GM23338 (cell line): ENCODE measurements at regions not wholly inside any gene's neighbourhood (a gene's known extent, or its start where the extent isn't known, plus 50 kb on each side); places are given as distances from the start of the nearest gene placed in this dataset.

ENCODE experiments used
- ATAC-seq: fragments of 200-7000 bp; cut with Tn5 transposase; 3 replicates; pipeline ENCODE4 v1.9.1; 2020
- DNase-seq: peaks from one replicate; pipeline ENCODE4 v3.0.0-alpha.2; 2015; ENCODE audit warnings: low spot score
- H2AFZ ChIP-seq: fragments of 200-600 bp; sonication (generic); 2 replicates; pipeline ENCODE4 v1.8.0; 2016; ENCODE audit warnings: antibody characterized with exemption, mild to moderate bottlenecking, moderate library complexity
- H3F3A ChIP-seq: fragments of 200-600 bp; sonication (generic); replicated peaks from 2 replicates; pipeline ENCODE4 v1.8.0; 2017; ENCODE audit warnings: antibody characterized with exemption, mixed run types, low read depth
- H3K27ac ChIP-seq: fragments of 200-600 bp; sonication (generic); 2 replicates; pipeline ENCODE4 v1.6.1; 2016; ENCODE audit warnings: low read depth
- H3K27me3 ChIP-seq: fragments of 200-600 bp; sonication (generic); 2 replicates; pipeline ENCODE4 v1.8.0; 2016; ENCODE audit warnings: mild to moderate bottlenecking, mixed run types, moderate library complexity; ENCODE audit not compliant: insufficient read depth
- H3K36me3 ChIP-seq: fragments of 200-600 bp; sonication (generic); 2 replicates; pipeline ENCODE4 v1.8.0; 2016; ENCODE audit warnings: mild to moderate bottlenecking; ENCODE audit not compliant: insufficient read depth
- H3K4me1 ChIP-seq: fragments of 200-600 bp; sonication (generic); 2 replicates; pipeline ENCODE4 v1.8.0; 2016; ENCODE audit warnings: mild to moderate bottlenecking, moderate library complexity; ENCODE audit not compliant: insufficient read depth
- H3K4me2 ChIP-seq: fragments of 200-600 bp; sonication (generic); 2 replicates; pipeline ENCODE4 v1.7.1; 2017; ENCODE audit warnings: mixed run types
- H3K4me3 ChIP-seq: fragments of 200-600 bp; sonication (generic); 2 replicates; pipeline ENCODE4 v1.6.1; 2016; ENCODE audit warnings: mixed run types
- H3K79me2 ChIP-seq: fragments of 200-600 bp; sonication (generic); replicated peaks from 2 replicates; pipeline ENCODE4 v1.8.0; 2017; ENCODE audit warnings: mild to moderate bottlenecking; ENCODE audit not compliant: insufficient read depth
- H3K9me2 ChIP-seq: fragments of 200-600 bp; sonication (generic); 2 replicates; pipeline ENCODE4 v1.8.0; 2017; ENCODE audit not compliant: insufficient read depth
- H4K20me1 ChIP-seq: fragments of 200-600 bp; sonication (generic); replicated peaks from 2 replicates; pipeline ENCODE4 v1.8.0; 2017; ENCODE audit warnings: mild to moderate bottlenecking; ENCODE audit not compliant: insufficient read depth
- H3K27ac Mint-ChIP-seq: 2 replicates; pipeline ENCODE4 v1.8.0; 2020; ENCODE audit warnings: inconsistent platforms, mild to moderate bottlenecking, moderate library complexity, mixed read lengths
- H3K27me3 Mint-ChIP-seq: 3 replicates; pipeline ENCODE4 v1.8.0; 2022; ENCODE audit warnings: low read depth, mild to moderate bottlenecking, moderate library complexity, mixed read lengths, inconsistent platforms; ENCODE audit not compliant: insufficient read depth, poor library complexity
- H3K36me3 Mint-ChIP-seq: 3 replicates; pipeline ENCODE4 v1.8.0; 2021; ENCODE audit warnings: low read depth, mild to moderate bottlenecking, inconsistent platforms, moderate library complexity, mixed read lengths
- H3K4me1 Mint-ChIP-seq: 3 replicates; pipeline ENCODE4 v1.8.0; 2020; ENCODE audit warnings: mild to moderate bottlenecking, inconsistent platforms, mixed read lengths
- H3K4me3 Mint-ChIP-seq: 3 replicates; pipeline ENCODE4 v1.8.0; 2021; ENCODE audit warnings: moderate library complexity, mild to moderate bottlenecking, inconsistent platforms, mixed read lengths
- H3K9me3 Mint-ChIP-seq: 3 replicates; pipeline ENCODE4 v1.8.0; 2020; ENCODE audit warnings: moderate library complexity, mild to moderate bottlenecking, inconsistent platforms, mixed read lengths
- CREB1 ChIP-seq: fragments of 250-450 bp; sonication (Bioruptor Pico); IDR thresholded peaks from 2 replicates; pipeline ENCODE4 v1.5.0; 2020; ENCODE audit warnings: low read depth, mild to moderate bottlenecking, moderate library complexity
- CTCF ChIP-seq, 2 experiments: fragments of 200-600 bp in 1 of 2; sonication (generic) in 1 of 2; conservative IDR thresholded peaks; 2 replicates each; pipeline versions ENCODE4 v1.5.1 to v1.6.1; 2016 to 2017; ENCODE audit warnings: antibody characterized with exemption in 2 of 2, low read depth in 2 of 2, mild to moderate bottlenecking in 2 of 2, moderate library complexity in 1 of 2
- ETS1 ChIP-seq: IDR thresholded peaks from 2 replicates; pipeline ENCODE4 v1.6.1; 2016; ENCODE audit warnings: antibody characterized with exemption
- EZH2 ChIP-seq: fragments of 200-600 bp; sonication (generic); IDR thresholded peaks from one replicate; pipeline ENCODE4 v1.8.0; 2017; ENCODE audit warnings: antibody characterized with exemption, mild to moderate bottlenecking, low read depth; ENCODE audit not compliant: unreplicated experiment
- EZH2phosphoT487 ChIP-seq: fragments of 200-600 bp; sonication (generic); IDR thresholded peaks from one replicate; pipeline ENCODE4 v1.8.1; 2018; ENCODE audit warnings: antibody characterized with exemption; ENCODE audit not compliant: unreplicated experiment
- JUNB ChIP-seq: IDR thresholded peaks from one replicate; pipeline ENCODE4 v1.6.1; 2016; ENCODE audit warnings: antibody characterized with exemption; ENCODE audit not compliant: unreplicated experiment
- NANOG ChIP-seq: IDR thresholded peaks from 2 replicates; pipeline ENCODE4 v1.6.1; 2016; ENCODE audit warnings: antibody characterized with exemption, borderline replicate concordance
- POLR2AphosphoS5 ChIP-seq: IDR thresholded peaks from 2 replicates; pipeline ENCODE4 v1.6.1; 2016; ENCODE audit warnings: antibody characterized with exemption, low read depth
- REST ChIP-seq: IDR thresholded peaks from one replicate; pipeline ENCODE4 v1.6.1; 2018; ENCODE audit warnings: antibody characterized with exemption; ENCODE audit not compliant: unreplicated experiment
- STAT1 ChIP-seq: IDR thresholded peaks from one replicate; pipeline ENCODE4 v1.6.1; 2016; ENCODE audit warnings: antibody characterized with exemption; ENCODE audit not compliant: unreplicated experiment
- ZNF114 ChIP-seq: fragments of 250-450 bp; sonication (Bioruptor Pico); IDR thresholded peaks from 2 replicates; pipeline ENCODE4 v1.5.0; 2020; ENCODE audit warnings: mild to moderate bottlenecking, moderate library complexity
- ZNF331 ChIP-seq: fragments of 250-450 bp; sonication (Bioruptor Pico); IDR thresholded peaks from 2 replicates; pipeline ENCODE4 v1.5.0; 2020; ENCODE audit warnings: low read depth, mild to moderate bottlenecking, moderate library complexity

DNA sequence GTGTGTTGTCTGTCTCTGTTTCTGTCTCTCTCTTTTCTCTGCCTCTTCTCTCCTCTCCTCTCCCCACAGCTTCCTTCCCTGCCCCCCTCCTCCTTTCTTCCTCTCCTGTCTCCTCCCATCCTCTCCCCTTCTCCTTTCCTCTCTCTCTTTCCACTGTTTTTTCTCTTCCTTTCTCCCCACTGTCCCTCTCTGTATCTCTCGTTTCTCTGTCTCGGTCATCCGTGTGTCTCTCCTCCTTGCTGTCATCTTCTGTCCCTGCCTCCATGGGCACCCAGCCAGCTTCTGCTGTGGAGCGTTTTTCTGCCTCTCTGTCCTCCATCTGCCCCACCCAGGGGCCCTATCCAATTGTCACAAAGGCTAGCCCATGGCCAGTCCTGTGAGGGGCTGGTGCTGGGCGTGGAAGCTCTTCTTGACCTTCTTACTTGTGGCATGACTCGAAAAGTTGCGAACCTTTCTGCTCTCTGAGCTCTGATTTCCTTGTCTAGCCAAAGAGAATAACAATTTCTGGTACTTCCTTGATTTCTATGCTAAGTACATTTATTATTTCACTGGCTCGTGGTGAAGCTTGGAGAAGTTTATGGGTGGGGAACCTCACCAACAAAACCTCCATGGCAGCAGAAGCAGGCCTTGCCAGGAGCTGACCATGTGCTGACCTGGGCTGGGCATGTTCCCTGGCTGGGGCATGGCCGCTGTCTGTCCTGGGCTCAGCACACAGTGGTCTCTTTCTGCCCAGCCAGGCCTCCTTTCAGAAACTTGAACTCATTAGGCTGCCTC lies 69.3 kb downstream of the CEBPB start:
- DNase-seq (no peak), ATAC-seq (no peak)
- Histone ChIP-seq H3K79me2 (no peaks in the 10 kb centered on the region), H3K36me3 (no peaks in the 10 kb centered on the region), H3K4me1 (no peaks in the 10 kb centered on the region), H3K27ac (no peak overlapping the region), H2AFZ (peak overlapping the region; percentile 52), H3K4me3 (no peak overlapping the region), H3F3A (no peaks in the 10 kb centered on the region), H3K27me3 (no peaks in the 10 kb centered on the region), H4K20me1 (no peaks in the 10 kb centered on the region), H3K4me2 (no peak overlapping the region), H3K9me2 (no peaks in the 10 kb centered on the region)
- no peak for TF ChIP-seq ZNF114 (CRISPR knock-in tag)
- TF ChIP-seq STAT1: no peak
- peaks cover 5% of the 10 kb centered on the region for H3K27me3 Mint-ChIP-seq
- H3K9me3 Mint-ChIP-seq: no peaks in the 10 kb centered on the region; the same call in 2 of the 3 replicates
- H3K27ac Mint-ChIP-seq: no peak overlapping the region
- no peak overlapping the region for H3K4me3 Mint-ChIP-seq
- no peaks in the 10 kb centered on the region for H3K36me3 Mint-ChIP-seq
- peaks cover 12% of the 10 kb centered on the region for H3K4me1 Mint-ChIP-seq

- Histone ChIP-seq H3F3A (no peaks in the 10 kb centered on the region), H3K27me3 (no peaks in the 10 kb centered on the region), H3K36me3 (no peaks in the 10 kb centered on the region), H3K4me3 (no peak overlapping the region), H3K9me2 (no peaks in the 10 kb centered on the region), H3K4me1 (no peaks in the 10 kb centered on the region), H3K27ac (no peak overlapping the region), H3K4me2 (no peak overlapping the region), H4K20me1 (no peaks in the 10 kb centered on the region), H2AFZ (peak overlapping the region; percentile 32; the same call in 1 of the 2 replicates), H3K79me2 (no peaks in the 10 kb centered on the region)
- Mint-ChIP-seq H3K9me3 (no peaks in the 10 kb centered on the region; the same call in 2 of the 3 replicates), H3K36me3 (no peaks in the 10 kb centered on the region), H3K4me3 (no peak overlapping the region), H3K27ac (no peak overlapping the region), H3K27me3 (peaks cover 8% of the 10 kb centered on the region), H3K4me1 (peaks cover 12% of the 10 kb centered on the region)
- ATAC-seq (no peak), DNase-seq (no peak)
- no peak for TF ChIP-seq CTCF (conservative IDR thresholded peaks at IDR 0.05; ENCODE audit: low read depth in 2 of 2)
- TF ChIP-seq EZH2phosphoT487: no peak
- no peak for TF ChIP-seq JUNB
- TF ChIP-seq EZH2: no peak
- no peak for TF ChIP-seq POLR2AphosphoS5
- TF ChIP-seq STAT1: no peak
- TF ChIP-seq CREB1 (CRISPR knock-in tag): no peak
- TF ChIP-seq ZNF331 (CRISPR knock-in tag): no peak
- TF ChIP-seq REST: no peak
- TF ChIP-seq ETS1: no peak
- no peak for TF ChIP-seq ZNF114 (CRISPR knock-in tag)
- TF ChIP-seq NANOG: no peak
These were observed 70.0 kb downstream of the CEBPB start for GRCh38 chr20:50260479-50261221.
